ENCODE measurements at regions not wholly inside any gene's neighbourhood (a gene's known extent, or its start where the extent isn't known, plus 50 kb on each side); places are given as distances from the start of the nearest gene placed in this dataset.
A peak's percentile ranks its signal among the peaks of the same experiment; 100 is the strongest.

DNA sequence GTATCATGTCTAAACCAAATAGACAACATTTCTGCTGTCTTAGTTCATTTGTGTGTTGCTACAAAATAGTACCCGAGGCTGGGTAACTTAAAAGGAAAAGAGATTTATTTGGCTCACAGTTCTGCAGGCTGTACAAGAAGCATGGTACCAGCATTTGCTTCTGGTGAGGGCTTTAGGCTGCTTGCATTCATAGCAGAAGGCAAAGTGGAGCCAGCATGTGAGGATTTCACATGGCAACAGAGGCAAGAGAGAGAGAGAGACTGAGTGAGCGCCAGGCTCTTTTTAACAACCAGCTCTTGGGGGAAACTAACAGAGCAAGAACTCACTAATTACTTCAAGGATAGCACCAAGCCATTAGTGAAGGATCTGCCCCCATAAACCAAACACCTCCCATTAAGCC, 271.4 kb upstream of the SRRM4 start:
- no peak for DNase-seq

DNA sequence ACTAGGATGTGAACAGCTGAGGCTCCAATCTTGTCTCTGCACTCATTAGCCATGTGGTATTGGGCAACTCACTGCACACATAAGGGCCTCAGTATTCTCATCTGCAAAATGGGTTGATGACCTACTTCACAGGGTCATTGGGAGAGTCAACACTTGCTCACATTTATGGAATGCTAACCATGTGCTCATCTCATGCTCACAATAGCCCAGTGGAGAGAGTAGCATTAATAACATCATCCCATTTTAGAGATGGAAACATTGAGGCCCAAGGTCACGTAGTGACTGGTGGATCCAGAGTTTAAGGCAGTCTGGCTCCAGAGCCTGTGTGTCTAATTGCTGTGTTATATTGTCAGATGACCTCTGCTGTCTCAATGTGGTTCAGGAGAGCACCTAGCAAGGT, 270.2 kb upstream of the SRRM4 start:
- no peak for DNase-seq

DNA sequence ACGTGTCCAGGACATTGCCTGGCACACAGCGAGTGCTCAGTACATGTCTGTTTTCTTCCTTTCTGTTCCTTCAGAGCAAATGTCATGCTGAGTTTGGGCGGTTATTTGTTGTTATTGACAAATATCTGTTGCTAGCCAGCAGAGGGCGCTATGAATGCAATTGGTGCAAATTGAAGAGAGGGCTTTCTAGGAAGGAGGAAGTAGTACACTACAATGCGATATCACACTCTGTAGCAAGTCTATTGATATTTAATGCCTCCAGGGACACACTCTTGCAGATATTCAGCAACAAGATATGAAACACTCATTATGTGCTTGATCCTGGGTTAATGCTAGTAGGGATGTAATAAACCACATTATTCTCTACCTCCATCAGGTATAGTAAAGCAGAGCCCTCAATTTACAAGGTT, 267.3 kb upstream of the SRRM4 start:
- peak; percentile 4 for DNase-seq

DNA sequence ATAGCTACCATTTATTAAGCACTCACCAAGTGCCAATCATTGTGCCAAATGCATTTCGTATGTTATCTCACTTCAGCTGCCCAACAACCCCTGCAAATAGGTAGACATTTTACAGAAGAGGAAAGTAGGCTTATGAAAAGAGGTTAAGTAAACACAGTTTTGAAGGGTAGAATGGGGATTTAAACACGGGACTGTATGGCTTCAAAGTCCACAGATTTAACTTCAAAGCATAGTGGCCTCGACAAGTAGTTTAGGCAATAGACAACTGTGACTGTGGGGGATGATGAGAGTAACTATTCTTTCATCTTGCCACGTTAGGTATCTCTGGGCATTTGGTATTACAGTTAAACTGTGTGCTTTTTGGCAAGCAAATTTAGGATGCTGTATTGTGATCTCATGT, 266.8 kb upstream of the SRRM4 start:
- no peak for DNase-seq

DNA sequence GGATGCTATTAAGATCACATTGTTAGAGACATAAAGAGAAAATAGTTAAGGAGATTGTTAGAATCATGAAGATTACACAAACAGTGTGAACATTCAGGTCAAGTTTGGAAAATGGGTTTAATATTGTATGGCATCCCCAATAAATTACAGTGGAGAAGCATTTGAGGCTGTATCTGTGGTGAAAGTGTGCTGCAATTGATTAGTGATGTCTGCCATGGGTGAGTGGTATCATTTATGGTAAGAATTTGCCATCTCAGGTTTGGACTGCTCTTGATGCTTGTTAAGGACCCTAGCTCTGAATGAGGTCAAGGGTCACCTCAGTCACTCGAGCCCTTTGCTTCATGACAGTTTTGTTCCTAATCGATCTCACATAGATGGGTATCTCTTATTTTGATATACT, 265.7 kb upstream of the SRRM4 start:
- DNase-seq, result no peak

DNA sequence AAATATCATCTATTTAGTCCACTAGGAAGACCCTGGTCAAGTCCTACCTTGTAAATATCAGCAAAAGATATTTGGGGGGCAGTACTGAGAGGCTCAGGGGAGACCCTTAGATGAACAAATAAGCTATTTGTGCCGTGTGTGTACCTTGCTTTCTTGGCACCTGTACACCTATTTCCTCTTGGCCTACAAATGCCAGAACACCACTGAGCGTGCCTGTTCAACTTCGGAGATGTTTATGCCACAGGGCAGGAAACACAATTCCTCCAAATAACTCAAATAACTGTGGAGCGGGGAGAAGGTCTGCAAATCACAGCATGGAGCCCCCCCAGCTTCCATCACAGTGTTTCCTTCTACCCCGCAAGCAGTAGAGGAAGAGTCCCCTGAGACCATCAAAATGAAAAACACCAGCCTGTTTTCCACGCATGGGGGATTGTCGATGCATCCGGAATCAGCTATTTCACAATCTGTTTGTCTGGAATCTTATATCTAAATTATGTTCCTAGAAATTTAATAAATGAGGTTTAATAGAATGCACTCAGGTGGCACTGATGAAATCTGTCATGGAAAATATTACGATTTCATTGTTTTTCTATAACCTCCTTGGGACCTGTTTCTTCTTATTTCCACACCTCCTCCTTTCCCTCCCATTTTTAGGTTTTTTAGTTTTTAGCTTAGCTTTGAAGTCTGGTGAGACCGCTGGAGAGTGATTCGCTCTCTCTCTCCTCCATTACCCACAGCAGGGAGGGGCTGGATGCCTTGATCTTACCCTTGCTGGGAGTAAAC, 254.0 kb upstream of the SRRM4 start:
- no peak for DNase-seq

DNA sequence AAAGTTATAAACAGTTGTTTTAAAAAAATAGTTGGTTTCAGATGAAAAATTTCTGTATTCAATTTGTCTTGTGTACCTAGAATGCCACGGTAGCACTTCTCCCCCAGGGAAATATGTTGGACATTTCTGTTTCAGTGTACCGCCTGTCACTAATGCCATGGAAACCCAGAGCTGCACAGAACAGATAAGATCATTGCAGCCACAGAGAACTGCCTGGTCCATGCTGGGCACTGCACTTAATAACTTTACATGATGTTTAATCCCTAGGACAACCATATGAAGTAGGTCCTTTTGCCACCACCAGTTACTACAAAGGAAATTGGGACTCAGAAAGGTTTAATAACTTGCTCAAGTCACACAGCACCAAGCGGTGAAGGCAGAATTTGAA, 253.4 kb upstream of the SRRM4 start:
- no peak for DNase-seq

DNA sequence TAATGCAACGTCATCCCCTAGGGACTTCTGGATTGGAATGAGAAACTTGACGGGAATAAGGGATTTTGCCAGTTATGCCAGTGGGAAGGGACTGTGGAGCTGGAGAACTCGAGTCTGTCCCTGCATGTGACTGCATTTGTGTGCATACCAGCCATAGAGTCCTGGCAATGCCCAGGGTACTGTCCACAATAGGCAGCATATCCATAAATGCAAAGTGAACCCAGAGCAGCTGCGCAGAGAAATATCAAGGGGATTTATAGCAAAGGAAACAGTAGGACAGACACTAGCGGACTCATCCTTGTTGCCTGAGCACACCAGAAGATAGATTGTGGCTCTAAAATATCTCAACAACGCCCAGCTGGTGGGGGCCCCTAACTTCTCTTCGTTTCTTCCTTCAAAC, 247.1 kb upstream of the SRRM4 start:
- DNase-seq, result no peak

DNA sequence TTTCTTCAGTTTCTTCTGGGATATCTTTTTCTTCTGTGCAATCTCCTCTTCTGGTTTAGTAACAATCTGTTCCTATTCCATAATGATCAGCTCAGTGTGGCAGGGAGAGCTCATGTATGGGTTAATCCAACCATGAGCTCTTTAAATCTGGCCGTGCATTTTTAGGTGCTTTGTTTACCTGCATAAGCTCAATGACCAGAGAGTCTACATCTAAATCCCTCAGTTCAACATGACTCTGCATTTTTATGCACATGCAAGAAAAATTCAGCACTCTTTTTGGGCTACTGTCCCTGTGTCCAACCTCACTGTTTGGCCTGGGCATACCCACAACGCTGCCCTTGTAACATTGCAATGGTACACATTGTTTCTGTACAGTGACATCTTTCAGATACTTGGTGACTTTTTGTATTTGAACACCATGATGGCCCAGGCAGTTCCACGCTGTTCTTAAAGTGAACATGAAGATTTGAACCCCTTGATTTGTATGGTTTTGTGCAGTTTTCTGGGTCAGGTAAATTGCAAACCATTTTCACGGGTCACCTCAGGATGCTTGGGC, 243.3 kb upstream of the SRRM4 start:
- no peak for DNase-seq

DNA sequence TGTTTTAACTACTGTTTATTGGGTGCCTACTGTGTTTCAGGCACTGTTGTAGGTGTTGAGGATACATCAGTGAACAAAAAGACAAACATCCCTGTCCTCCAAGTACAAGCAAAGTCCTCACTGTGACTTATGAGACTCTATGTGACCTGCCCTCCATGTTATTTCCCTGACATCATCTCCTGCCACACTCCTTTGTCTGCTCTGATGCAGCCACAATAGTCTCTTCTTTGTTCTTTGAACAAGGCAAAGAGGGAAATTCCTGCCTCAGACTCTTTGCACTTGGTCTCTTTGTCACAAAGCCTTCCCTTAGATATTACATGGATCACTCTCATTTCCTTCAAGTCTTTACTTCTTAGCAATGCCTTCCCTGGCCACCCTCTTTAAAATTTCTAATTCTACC, 240.1 kb upstream of the SRRM4 start:
- no peak for DNase-seq

DNA sequence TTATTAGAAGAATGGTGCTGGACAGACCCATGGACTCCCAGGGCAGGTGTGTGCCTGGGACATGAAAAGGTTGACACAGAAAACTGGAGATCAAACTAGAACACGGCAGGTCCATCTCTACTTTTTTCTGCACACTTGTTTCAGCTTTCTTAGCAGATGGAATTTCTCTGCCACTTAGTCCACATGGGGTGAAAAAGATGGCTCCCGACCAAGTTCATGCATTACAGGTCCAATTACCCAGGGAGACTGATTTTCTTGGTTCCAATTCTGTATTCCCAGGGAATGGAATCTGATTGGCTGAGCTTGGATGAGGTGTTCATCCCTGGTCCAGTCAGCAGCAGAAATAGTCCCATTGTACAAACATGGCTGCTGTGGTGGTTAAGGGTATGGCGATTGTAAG, 238.9 kb upstream of the SRRM4 start:
- no peak for DNase-seq

DNA sequence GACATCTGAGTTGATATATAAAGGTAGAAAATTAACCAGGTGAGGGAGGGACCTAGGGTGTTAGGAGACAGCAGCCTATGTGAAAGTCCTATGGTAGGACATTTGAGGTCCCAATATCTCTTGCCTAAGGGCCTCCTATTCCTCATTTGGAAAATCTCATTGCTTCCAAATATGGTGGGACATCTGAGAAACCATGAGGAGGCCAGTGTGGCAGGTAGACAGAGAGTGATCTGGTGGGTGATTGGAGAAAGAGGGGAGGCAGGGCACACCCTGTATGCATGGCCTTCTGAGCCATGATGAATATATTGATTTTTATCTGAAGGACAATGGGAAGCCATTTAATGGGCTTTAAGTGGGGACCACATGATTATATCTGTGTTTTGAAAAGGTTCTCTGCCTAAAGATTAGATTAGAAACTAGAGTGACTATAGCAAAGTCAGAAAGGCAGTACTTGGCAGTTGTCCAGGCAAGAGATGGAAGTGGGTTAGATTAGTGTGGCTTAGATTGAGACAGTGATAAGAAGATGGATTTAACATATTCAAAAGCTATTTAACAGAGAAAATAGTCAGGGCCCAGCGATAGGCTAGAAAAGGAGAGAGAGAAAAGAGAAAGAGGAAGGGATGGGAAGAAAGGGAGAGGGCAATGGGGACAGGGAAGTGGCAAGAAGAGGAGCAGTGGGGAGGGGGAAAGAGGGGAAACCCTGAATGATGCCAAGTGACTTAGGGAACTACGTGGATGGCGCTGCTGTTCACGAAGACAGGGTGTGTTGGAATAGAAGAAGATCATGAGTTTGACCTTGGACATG, 237.2 kb upstream of the SRRM4 start:
- DNase-seq, result no peak

DNA sequence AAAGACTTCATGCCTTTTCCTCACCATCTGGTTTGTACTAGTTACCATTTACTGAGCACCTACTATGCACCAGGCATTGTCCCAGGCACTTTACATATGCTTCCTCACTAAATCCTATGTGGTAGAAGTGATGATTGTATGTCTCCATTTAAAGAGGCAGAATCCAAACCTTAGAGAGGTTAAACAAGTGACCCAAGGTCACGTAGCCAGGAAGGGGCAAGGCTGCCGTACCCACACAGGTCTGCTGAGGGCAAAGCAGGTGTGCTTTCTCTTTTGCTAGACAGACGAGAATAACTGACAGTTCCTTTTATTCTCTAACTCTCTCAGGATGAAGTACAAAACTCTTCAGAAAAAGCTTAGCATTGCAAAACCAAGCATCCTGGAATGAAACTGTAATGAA, 235.2 kb upstream of the SRRM4 start:
- DNase-seq, result no peak

DNA sequence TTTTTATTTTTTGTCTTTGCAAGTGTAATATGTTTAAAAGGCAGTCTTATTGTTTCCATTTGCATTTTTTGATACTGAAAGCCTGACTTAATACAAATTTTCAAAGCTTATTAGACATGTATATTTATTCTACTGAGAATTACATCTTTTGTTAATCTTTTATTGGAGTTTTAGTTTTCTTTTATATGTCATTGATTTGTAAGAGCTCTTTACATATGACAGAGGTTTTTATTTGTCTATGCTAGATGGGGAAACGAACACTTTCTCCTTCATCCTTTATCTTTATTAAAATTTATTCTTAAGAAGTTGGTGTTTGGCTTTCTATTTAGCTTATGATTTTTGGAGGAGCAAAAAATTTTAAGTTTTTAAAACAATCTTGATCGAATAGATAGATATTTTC, 234.4 kb upstream of the SRRM4 start:
- DNase-seq, result no peak

DNA sequence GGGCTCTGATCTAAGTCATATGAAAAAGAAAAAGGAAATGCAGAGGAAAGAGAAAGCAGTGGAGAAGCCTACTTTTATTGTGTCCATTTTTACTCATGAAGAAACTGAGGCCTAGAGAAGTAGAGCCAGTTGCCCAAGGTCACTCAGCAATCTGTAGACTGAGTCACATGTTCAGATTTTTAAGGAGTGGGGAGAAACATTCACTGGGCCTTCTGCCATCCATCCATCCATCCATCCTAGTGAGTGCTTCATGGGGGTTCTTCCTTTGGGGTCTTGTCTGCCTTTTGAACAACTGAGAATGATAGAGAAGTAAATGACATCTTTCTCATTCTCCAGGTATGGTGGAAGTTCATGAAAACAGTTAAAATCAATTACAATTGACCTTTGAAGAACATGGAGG, 233.6 kb upstream of the SRRM4 start:
- no peak for DNase-seq

DNA sequence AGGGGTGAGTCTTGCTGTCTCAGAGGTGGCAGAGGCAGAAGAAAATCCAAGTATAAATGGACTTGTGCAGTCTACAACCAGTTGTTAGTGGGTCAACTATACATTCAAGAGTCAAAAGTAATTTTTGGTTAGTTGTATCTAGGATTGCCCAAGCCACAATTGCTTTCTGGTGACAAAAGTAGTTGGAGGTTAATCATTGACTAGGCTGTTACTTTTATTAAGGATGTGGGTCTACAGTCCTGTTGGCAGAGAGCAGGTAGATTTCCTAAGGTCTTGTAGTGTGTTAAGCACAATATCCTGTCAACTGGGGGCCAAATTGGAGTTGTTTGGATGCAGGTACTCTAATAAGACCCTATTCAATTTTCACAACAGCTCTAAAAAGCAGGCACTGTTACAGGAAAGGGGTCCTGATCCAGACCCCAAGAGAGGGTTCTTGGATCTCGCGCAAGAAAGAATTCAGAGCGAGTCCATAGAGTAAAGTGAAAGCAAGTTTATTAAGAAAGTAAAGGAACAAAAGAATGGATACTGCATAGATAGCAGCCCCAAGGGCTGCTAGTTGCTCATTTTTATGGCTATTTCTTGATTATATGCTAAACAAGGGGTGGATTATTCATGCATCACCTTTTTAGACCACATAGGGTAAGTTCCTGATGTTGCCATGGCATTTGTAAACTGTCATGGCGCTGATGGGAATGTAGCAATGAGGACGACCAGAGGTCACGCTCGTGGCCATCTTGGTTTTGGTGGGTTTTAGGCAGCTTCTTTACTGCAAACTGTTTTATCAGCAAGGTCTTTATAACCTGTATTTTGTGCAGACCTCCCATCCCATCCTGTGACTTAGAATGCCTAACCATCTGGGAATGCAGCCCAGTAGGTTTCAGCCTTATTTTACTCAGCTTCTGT, 232.6 kb upstream of the SRRM4 start:
- no peak for DNase-seq

DNA sequence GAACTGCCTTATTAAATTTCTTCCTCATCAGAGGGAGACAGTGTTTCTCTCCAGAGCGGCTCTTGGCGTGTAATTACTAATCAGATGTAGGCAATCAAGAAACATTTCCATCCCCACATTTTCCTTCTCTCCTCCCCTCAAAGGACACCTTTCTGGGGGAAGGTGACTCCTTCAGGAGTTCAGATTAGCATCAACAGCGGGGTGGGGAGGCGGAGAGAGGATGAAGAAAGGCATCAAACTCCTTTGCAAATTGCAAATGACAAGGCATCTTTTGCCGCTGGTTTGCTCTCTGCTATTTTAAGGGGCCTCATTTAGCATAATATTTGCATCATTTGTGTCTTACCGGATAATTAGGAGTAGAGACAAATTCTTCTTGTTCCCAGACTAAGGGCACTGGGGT, 231.7 kb upstream of the SRRM4 start:
- DNase-seq, result no peak

DNA sequence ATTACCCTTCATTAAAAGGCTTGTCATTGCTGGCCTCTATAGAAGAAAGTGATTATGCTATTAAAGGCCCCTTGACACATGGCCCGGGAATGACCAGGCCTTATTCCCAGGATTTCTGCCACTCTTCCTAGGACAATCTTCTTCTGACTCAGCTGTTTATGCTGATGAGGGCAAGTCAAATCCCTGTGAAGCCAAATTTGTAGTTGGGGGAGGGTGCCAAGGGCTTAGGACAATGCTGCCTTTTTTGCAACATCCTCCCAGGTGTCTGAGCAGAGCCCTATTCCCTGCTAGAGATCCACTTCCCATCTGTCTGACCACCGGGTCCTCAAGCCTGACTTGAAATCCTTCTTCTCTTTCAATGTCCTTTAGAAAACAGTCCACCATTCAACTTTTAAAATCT, 230.7 kb upstream of the SRRM4 start:
- DNase-seq, result no peak

DNA sequence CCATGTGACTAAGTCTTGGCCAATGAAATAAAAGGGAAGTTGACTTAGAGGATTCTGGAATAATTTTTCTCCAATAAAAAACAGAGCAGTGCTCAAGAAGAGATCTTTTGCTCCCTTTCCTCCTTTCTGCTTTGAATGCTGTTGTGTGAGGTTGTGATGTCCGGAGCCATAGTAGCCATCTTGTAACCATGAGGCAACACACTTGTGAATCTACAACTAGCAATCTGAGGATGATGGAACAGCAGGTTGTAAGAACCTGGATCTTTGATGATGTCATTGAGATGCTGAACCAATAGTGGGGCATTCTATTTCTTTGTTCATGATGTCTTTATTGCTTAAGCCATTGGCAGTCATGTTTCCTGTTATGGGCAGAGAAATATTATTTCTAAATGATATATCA, 230.0 kb upstream of the SRRM4 start:
- no peak for DNase-seq

DNA sequence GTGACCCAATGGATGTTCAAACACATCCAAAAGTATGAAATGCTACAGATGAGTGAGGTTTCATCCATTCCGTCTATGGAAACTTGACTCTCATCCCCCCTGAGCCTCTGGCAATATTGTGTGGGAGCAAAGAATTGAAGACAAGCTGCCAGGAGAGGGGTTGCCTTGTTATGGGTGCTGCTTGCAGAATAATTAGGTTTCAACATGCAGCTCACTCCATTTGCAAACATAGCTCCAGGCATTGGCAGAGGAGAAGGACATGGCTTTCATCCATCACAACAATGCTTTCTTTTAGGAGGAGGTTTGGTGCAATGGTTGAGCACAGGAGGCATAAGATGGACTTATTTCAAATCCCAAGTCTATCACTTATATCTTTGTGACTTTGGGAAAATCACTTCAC, 220.7 kb upstream of the SRRM4 start:
- DNase-seq, result no peak

DNA sequence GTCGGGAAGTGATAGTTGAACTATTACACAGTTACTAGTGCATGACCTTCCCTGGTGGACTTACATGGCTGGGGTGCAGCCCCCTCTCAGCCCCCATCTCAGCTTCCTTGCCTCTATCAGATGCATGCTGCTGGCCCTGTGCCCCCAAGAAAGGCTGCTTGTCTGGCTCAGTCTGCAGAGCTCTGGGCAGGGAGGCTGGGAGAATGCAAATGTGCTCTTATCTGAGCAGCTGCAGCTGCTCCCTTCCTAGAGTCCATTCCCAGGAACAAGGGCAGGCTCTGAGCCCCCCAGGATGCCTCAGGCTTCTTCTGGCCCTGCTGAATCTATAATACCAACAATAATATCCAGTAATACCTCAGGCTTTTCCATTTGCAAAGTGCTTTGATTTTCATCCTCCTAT, 218.1 kb upstream of the SRRM4 start:
- no peak for DNase-seq

DNA sequence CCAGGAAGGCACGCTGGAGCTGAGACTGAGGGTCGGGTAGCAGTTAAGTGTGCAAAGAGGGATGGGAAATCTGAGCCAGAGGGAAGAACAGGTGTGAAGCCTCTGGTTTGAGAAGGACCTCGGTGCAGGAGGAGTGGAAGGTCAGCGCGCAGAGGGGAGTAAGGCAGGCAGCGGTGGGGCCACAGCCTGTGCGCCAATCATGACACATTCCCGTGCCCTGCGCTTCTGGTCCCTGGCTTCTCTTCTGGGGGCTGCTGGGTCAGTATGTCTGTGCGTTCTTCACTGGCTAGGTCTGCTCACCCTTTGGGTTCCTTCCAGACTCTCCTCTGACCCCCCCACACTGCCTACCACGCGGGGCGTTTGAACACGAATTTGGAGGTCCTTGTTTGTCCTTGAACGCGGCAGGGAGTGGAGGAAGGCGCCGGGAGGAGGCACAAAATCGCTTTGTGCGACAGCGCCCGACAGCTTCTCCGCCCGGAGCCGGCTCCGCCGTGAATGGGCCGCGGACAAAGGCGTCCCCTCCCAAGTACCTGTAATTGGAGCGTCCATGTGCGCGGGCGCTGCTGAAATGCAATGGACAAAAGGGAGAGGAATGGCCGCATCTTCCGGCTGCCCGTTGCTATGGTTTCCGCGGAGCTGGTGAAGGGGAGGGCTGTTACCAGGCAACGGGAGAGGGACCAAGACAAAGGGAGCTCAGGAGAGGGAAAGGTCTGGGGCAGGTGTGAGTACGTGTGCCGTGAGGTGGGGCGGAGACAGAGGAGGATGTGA, 207.2 kb upstream of the SRRM4 start:
- no peak for DNase-seq

DNA sequence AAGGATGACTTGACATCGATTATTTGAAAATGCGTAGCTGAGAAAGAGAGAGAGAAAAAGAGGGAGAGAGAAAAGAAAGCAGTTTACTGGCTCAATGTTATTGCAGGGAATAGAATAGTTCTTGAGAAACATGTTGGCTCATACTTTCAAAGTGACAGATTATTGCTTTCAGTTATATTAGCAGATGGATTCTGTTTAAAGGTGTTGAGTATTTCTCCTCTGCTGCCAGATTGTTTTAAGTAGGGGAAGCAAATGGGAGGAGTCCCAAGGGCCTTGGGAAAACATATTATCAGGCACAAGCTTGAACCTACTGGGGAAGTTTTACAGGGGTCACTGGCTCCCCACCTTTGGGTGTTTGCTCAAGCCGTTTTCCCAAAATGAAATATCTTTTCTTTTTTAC, 203.8 kb upstream of the SRRM4 start:
- DNase-seq, result no peak

All from KG1 (cell line).